Stimulated activated CD8-positive, alpha-beta memory T cell treated with anti-CD3 and anti-CD28 coated beads, Interleukin-4, amount 100 ng/mL, for 1 hour (primary cell): ENCODE measurements at regions not wholly inside any gene's neighbourhood (a gene's known extent, or its start where the extent isn't known, plus 50 kb on each side); places are given as distances from the start of the nearest gene placed in this dataset.
"Not testable (repeated sequence)": the region's sequence is repeated elsewhere in the genome, so short reads cannot be mapped to it uniquely, and the experiment has no call there.

Experiments
- DNase-seq, 2 donors: peaks; one replicate each; pipeline ENCODE4 v3.0.0-alpha.2; 2020; ENCODE audit warnings: low read depth in 2 of 2, low spot score in 1 of 2

- DNase-seq: not testable (repeated sequence)
Measured at GRCh38 chr15:38852188-38852587, 287.6 kb upstream of the RASGRP1 start.

DNA sequence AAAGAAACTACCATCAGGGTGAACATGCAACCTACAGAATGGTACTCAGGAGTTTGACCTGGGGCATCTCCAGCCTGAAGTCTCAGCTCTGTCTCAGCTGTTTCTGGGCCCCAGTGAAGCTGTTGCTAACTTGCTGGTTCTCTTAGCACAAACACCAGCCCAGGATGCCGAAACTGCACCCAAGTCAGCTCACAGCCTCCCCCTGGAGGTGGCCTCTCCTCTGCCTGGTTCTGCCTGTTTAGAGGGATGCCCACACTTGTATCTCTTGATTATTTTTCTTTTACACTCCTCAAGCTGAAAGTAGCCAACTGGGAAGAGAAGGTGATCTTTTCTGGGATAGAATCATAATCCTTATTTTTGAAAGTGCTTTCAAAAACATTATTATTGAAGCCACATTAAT, 289.0 kb upstream of the RASGRP1 start:
- DNase-seq: peak in 1 of 2 donors; percentile 1

DNA sequence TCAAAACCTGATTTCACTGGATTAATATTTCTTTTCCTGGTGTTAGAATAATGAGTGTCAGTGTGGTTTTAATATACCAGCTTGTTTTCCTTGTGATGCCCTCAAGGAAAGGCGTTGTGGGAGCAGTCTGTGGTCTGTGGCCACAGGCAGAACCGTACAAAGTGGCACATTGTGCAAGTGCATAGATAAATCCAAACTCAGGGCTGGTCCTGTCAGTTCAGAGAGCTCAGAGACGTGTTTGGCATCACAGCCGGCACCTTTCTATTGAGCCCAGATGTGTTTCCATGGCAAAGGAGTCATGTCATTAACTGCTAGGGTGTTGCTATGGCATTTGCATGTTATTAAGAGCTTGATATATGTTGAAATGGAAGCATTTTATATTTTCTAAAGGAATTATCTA, 289.9 kb upstream of the RASGRP1 start:
- no peak for DNase-seq

DNA sequence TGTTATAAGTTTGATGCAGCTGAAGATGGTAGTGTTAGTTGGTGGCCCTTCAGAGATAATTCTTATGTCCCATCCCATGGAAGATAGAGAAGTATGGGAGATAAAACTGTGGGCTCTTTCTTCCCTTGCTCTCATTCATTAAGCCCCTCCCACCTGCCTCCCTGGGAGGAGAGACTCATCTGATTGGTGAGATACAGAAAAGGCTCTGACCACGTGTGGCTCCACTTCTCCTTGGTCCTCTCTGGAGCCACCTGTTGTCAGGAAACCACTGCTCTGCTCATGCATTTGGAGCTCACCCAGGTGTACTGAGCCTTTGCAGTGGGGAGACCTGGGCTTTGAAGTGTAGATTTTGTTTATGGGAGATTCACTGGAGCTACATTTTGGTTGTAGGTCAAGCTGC, 293.2 kb upstream of the RASGRP1 start:
- no peak for DNase-seq

GRCh38 chr15:38859574-38859973, 295.0 kb upstream of the RASGRP1 start:
- no peak for DNase-seq

GRCh38 chr15:38860253-38860652, 295.6 kb upstream of the RASGRP1 start:
- DNase-seq: no peak

DNA sequence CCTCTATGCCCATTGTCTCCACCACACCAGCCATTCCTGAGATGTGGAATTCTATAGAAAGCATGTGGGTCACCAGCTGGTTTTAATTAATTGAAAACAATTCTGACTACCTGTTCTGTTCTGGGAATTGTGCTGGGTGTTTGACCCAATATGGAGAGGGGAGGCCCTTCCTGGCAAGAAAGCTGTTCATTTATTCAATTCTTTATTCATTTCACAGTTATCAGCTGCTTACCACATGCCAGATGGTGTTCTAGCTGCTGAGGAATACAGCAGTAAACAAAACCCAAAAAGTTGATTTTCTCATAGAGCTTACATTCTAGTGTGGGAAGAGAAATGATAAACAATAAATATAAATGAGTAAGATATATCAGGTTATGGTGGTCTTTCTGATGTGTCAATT, 296.1 kb upstream of the RASGRP1 start:
- DNase-seq: no peak

DNA sequence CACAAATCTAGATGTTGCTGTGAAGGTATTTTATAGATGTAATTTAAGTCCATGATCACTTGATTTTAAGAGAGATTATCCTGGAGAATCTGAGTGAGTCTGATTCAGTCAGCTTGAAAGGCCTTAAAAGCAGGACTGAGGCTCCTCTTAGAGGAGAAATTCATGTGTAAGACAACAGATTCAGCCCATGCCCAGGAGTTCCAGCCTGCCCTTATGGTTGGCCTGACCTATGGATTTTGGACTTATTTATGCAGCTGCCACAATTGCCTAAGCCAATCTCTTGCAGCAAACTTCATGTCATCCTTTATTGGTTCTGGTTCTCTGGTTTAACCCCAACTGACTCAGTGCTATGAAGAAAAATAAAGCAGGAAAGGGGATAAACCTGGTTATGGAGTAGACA, 296.5 kb upstream of the RASGRP1 start:
- DNase-seq: no peak

- DNase-seq: no peak
Measured at GRCh38 chr15:38862099-38862498, 297.5 kb upstream of the RASGRP1 start.

GRCh38 chr15:38863381-38863780, 298.8 kb upstream of the RASGRP1 start:
- DNase-seq: no peak

- no peak for DNase-seq
Measured at GRCh38 chr15:38864122-38864521, 299.5 kb upstream of the RASGRP1 start.

DNA sequence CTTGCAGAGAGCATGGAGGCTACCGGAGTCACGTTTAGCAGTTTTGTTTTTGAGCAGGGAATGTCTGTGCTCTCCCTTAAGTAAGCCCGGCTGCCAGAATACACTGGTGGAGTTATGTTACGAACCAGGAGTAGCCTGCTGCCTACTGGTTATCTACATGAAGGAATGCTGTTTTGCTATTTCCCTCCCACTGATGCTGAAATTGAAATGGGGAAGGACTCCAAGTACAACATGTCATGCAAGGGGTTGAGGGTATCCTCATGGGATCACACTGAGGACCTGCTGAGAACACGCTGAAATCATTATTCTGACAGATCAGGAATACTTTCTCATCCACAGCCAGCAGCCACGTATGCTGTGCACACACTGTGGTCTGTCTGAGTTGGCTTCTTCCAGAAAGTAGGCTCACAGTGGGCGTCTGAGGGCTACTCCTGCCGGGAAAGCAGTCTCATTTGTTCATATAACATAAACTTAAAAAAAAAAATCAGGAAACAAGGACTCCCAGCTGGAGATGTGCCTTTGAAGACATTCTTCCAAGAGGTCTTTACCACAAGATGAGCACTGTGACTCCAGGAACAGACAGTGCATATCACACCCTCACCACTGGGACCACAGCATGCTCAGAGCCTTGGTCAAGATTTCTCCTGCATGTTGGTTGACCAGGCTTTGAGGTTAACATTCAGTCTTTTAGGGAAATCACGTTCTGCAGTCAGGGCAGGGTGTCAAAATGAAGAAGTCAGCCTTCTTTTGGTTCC, 300.4 kb upstream of the RASGRP1 start:
- DNase-seq: no peak

DNA sequence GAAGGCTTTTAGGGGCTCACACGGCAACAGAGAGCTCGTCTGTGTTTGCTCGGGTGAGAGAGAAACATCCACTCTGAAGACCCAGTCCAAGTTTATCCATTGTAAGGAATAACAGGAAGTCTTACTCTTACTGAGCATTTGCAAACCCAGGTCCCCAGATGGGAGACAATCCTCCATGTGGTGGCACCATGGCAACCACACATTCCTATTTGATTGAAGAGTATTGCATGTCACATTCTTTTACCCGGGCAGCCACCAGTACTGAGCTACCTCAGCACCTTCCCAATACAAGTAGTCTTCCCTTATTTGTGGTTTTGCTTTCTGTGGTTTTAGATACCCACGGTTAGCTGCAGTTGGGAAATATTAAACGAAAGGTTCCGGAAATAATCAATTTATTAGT, 302.9 kb upstream of the RASGRP1 start:
- no peak for DNase-seq

GRCh38 chr15:38868326-38869114, 303.9 kb upstream of the RASGRP1 start:
- no peak for DNase-seq

DNA sequence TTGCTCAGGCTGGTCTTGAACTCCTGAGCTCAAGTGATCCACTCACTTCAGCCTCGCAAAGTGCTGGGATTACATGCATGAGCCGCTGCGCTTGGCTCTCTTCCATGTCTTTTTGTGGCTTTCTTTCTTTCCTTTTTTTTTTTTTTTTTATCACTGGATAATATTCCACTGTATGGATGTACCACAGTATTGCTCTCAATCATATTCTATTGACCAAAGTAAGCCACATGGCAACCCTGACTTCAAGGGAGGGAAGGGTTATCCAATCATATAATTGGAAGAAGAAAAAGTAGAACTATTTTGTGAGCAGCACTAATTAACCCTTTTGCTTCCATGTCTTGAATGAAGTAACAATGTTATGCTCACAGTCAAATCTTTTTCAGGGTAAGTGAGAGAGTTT, 307.0 kb upstream of the RASGRP1 start:
- no peak for DNase-seq

DNA sequence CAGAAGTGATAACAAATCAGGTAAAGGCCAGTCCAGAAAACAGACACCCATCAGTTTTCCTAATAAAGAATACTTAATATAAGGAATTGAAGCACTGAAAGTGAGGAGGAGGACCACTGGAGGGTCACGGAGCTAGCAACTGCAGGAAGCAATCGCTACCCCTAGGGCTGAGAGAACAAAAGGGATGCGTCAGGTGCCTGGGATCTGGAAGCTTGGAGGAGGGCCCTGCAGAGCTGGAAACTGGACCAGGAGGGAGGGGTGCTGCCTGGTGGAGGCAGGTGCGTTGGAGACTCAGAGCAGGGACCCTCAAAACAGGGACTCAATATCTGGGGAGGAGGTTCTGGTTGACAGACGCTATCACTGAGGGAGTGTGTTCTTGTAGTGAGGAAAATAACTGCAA, 308.1 kb upstream of the RASGRP1 start:
- DNase-seq: no peak

DNA sequence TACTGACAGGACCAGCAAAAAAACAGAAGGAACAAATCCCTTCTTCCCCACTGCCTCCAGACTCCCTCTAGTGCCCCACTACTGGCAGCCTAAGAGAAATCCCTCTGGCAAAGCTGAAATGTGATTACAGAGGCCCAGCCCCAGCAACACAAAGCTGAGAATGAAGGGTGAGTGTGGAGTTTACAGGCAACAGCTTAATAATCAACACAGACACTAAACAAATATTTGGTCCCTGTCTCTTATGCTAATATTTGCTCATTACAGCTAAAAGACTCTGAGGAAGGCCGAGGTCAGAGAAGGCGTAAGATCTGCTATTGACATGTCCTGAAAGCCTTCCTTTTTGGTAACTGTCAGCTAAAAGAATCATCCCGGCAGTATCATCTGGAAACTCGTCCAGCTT, 308.5 kb upstream of the RASGRP1 start:
- DNase-seq: no peak

DNA sequence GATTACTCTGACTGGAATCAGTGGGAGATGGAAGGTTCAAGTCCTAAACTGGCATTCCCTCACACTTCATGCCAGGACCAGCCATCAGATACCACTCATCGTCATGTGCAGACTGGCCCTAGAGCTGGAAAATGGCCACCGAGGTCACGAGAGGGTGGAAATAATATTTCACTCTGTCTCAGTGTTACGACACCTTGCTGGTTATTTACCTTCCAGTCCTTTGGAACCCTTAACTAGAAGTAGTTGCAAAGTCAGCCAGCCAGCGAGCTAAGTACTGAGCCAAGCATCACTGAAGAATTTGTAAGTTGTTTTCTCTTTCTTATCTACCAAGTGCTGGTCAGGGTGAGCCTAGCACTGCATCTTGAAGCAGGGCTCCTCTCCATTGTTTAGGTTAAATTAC, 309.9 kb upstream of the RASGRP1 start:
- no peak for DNase-seq

DNA sequence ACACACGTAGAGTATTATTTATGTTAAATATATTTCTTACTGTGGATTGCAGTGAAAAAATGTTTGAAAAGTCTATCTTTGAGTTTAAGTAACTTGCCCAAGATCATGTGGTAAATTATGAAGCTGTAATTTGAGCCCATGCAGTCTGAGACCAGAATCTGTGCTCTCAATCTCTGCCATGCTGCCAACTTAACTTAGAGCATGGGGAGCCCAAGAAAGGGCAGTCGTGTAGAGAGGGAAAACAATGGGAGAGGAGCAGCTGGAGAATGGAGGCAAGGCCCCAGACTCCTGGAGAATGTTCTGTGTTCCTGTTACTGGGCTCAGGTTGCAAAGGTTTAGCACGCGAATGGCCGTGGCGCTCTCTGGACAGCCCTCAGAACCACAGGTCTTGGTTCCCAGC, 311.6 kb upstream of the RASGRP1 start:
- no peak for DNase-seq

DNA sequence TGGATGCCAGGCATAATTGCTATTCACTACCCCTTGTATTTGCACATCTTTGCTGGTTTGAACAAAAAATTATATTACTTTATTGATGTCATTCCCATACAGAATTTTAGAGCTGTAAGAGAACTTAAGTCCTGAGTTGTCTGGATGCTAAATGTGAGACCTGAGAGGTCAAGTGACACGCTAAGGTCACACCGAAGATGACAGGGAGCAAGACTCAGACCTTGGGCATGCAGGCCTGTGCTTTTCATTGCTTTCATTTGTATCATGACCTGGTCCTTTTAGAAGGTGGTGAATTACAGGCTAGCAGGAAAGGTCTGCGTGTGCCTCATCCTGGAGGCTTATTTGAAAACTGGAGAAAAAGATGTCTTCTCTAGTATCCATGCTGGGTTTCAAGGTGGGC, 312.0 kb upstream of the RASGRP1 start:
- no peak for DNase-seq

DNA sequence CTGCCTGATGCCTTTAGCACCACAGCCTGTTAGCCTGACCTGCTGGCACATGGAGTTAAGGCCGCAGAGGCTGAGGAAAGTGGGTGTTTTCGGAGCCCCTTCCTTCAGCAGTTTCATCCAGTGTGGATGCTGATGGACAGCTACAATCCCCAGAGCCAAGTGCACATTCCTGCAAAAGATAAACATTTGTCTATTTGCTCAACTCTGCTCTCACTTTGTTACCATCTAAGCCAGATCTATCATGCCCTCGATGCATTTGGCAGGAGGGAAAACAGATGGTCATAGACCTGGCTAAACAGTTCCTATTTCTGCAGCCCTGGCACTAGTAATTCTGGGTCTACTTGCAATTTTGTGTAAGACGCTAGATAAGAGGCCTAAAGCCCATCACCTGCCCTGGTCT, 312.9 kb upstream of the RASGRP1 start:
- no peak for DNase-seq

GRCh38 chr15:38878026-38878425, 313.4 kb upstream of the RASGRP1 start:
- DNase-seq: no peak

GRCh38 chr15:38878926-38879325, 314.3 kb upstream of the RASGRP1 start:
- DNase-seq: no peak
